SK-N-SH treated with all-trans-retinoic acid at 6 μM for 48 hours (cell line): ENCODE measurements at regions not wholly inside any gene's neighbourhood (a gene's known extent, or its start where the extent isn't known, plus 50 kb on each side); places are given as distances from the start of the nearest gene placed in this dataset.

Experiments used
- ATAC-seq: fragments of 200-7000 bp; cut with Tn5 transposase; 3 replicates; pipeline ENCODE4 v1.9.1; 2020; ENCODE audit warnings: mild to moderate bottlenecking, moderate library complexity
- ARNTL ChIP-seq: fragments of 450-650 bp; formaldehyde crosslinking; IDR thresholded peaks from 2 replicates; pipeline ENCODE4 v1.5.0; 2020; ENCODE audit warnings: low read depth, mild to moderate bottlenecking, moderate library complexity, borderline replicate concordance
- BACH2 ChIP-seq: fragments of 250-450 bp; sonication (Bioruptor Pico); IDR thresholded peaks from 2 replicates; pipeline ENCODE4 v1.9.0; 2021; ENCODE audit warnings: mild to moderate bottlenecking, borderline replicate concordance
- CREB5 ChIP-seq: fragments of 250-450 bp; sonication (Bioruptor Pico); IDR thresholded peaks from 2 replicates; pipeline ENCODE4 v1.5.1; 2020; ENCODE audit warnings: low read depth, mild to moderate bottlenecking, moderate library complexity
- CSDC2 ChIP-seq: fragments of 250-450 bp; sonication (Bioruptor Pico); IDR thresholded peaks from 2 replicates; pipeline ENCODE4 v1.5.0; 2020; ENCODE audit warnings: mild to moderate bottlenecking, moderate library complexity
- CSRNP3 ChIP-seq: fragments of 250-450 bp; sonication (Bioruptor Pico); IDR thresholded peaks from 2 replicates; pipeline ENCODE4 v1.5.1; 2021; ENCODE audit warnings: mild to moderate bottlenecking, moderate library complexity
- ESRRG ChIP-seq: fragments of 250-450 bp; sonication (Bioruptor Pico); IDR thresholded peaks from 2 replicates; pipeline ENCODE4 v1.6.1; 2021; ENCODE audit warnings: mild to moderate bottlenecking
- GLIS3 ChIP-seq: fragments of 250-450 bp; sonication (Bioruptor Pico); IDR thresholded peaks from 2 replicates; pipeline ENCODE4 v1.5.0; 2020; ENCODE audit warnings: mild to moderate bottlenecking, moderate library complexity
- ISL1 ChIP-seq: fragments of 250-450 bp; sonication (Bioruptor Pico); IDR thresholded peaks from 2 replicates; pipeline ENCODE4 v2.1.2; 2022; ENCODE audit warnings: mild to moderate bottlenecking, moderate library complexity
- OSR1 ChIP-seq: fragments of 250-450 bp; sonication (Bioruptor Pico); IDR thresholded peaks from 2 replicates; pipeline ENCODE4 v1.8.0; 2022; ENCODE audit warnings: moderate library complexity, mild to moderate bottlenecking, inconsistent platforms
- PATZ1 ChIP-seq: fragments of 250-450 bp; sonication (Bioruptor Pico); IDR thresholded peaks from 2 replicates; pipeline ENCODE4 v1.8.0; 2020; ENCODE audit warnings: mild to moderate bottlenecking, moderate library complexity, borderline replicate concordance
- POU6F1 ChIP-seq: fragments of 250-450 bp; sonication (Bioruptor Pico); IDR thresholded peaks from 2 replicates; pipeline ENCODE4 v1.8.0; 2021; ENCODE audit warnings: low read depth, mild to moderate bottlenecking, moderate library complexity, borderline replicate concordance
- PPARA ChIP-seq: fragments of 250-450 bp; sonication (Bioruptor Pico); IDR thresholded peaks from 2 replicates; pipeline ENCODE4 v1.5.0; 2020; ENCODE audit warnings: mild to moderate bottlenecking, borderline replicate concordance
- SNAI2 ChIP-seq: fragments of 250-450 bp; sonication (Bioruptor Pico); IDR thresholded peaks from 2 replicates; pipeline ENCODE4 v1.5.0; 2020; ENCODE audit warnings: mild to moderate bottlenecking, moderate library complexity
- TCF4 ChIP-seq: fragments of 250-450 bp; sonication (Bioruptor Pico); IDR thresholded peaks from 2 replicates; pipeline ENCODE4 v1.8.0; 2021; ENCODE audit warnings: mild to moderate bottlenecking, moderate library complexity, borderline replicate concordance
- TOX ChIP-seq: fragments of 250-450 bp; sonication (Bioruptor Pico); IDR thresholded peaks from 2 replicates; pipeline ENCODE4 v1.8.0; 2021; ENCODE audit warnings: mild to moderate bottlenecking, moderate library complexity, borderline replicate concordance
- TSHZ2 ChIP-seq: fragments of 250-450 bp; sonication (Bioruptor Pico); IDR thresholded peaks from 2 replicates; pipeline ENCODE4 v1.5.0; 2020; ENCODE audit warnings: mild to moderate bottlenecking, moderate library complexity
- ZC3H10 ChIP-seq: fragments of 250-450 bp; sonication (Bioruptor Pico); IDR thresholded peaks from 2 replicates; pipeline ENCODE4 v1.5.1; 2021; ENCODE audit warnings: mild to moderate bottlenecking, moderate library complexity
- ZFP3 ChIP-seq: fragments of 250-450 bp; sonication (Bioruptor Pico); IDR thresholded peaks from 2 replicates; pipeline ENCODE4 v1.5.0; 2020; ENCODE audit warnings: mild to moderate bottlenecking, moderate library complexity
- ZFP30 ChIP-seq: fragments of 450-650 bp; formaldehyde crosslinking; IDR thresholded peaks from 2 replicates; pipeline ENCODE4 v1.5.0; 2022; ENCODE audit warnings: mild to moderate bottlenecking, moderate library complexity
- ZNF565 ChIP-seq: fragments of 450-650 bp; formaldehyde crosslinking; conservative IDR thresholded peaks from 2 replicates; pipeline ENCODE4 v1.5.0; 2020; ENCODE audit warnings: low read depth, mild to moderate bottlenecking, moderate library complexity
- ZNF70 ChIP-seq: fragments of 450-650 bp; formaldehyde crosslinking; IDR thresholded peaks from 2 replicates; pipeline ENCODE4 v1.5.0; 2020; ENCODE audit warnings: mild to moderate bottlenecking, moderate library complexity
- ZNF8 ChIP-seq: fragments of 450-650 bp; formaldehyde crosslinking; IDR thresholded peaks from 2 replicates; pipeline ENCODE4 v1.5.0; 2020; ENCODE audit warnings: mild to moderate bottlenecking, moderate library complexity

GRCh38 chr20:40144581-40144980 lies 544.5 kb downstream of the MAFB start:
- ATAC-seq = no peak
- TF ChIP-seq SNAI2 (CRISPR knock-in tag) = no peak
- no peak for TF ChIP-seq BACH2 (CRISPR knock-in tag)
- no peak for TF ChIP-seq ZFP30 (CRISPR knock-in tag)
- no peak for TF ChIP-seq POU6F1
- no peak for TF ChIP-seq TCF4 (CRISPR knock-in tag)
- no peak for TF ChIP-seq PPARA (CRISPR knock-in tag)
- no peak for TF ChIP-seq ESRRG (CRISPR knock-in tag)
- no peak for TF ChIP-seq CREB5
- no peak for TF ChIP-seq CSRNP3 (CRISPR knock-in tag)
- no peak for TF ChIP-seq OSR1
- TF ChIP-seq TOX = no peak

- ATAC-seq = no peak
- no peak for TF ChIP-seq SNAI2 (CRISPR knock-in tag)
- TF ChIP-seq CREB5 = no peak
- no peak for TF ChIP-seq ZNF565 (CRISPR knock-in tag)
- no peak for TF ChIP-seq ESRRG (CRISPR knock-in tag)
- no peak for TF ChIP-seq BACH2 (CRISPR knock-in tag)
- TF ChIP-seq GLIS3 (CRISPR knock-in tag) = no peak
- no peak for TF ChIP-seq PPARA (CRISPR knock-in tag)
- TF ChIP-seq ARNTL (CRISPR knock-in tag) = no peak
- TF ChIP-seq ZFP3 (CRISPR knock-in tag) = no peak
Measured at GRCh38 chr20:40134176-40134575, 554.9 kb downstream of the MAFB start.

GRCh38 chr20:40120827-40121226 lies 568.2 kb downstream of the MAFB start:
- TF ChIP-seq PPARA (CRISPR knock-in tag) (no peak), CSDC2 (CRISPR knock-in tag) (no peak), ZNF70 (CRISPR knock-in tag) (no peak), ARNTL (CRISPR knock-in tag) (no peak), TOX (no peak), ISL1 (CRISPR knock-in tag) (no peak), TCF4 (CRISPR knock-in tag) (no peak), ZNF565 (CRISPR knock-in tag) (no peak), BACH2 (CRISPR knock-in tag) (no peak), ZFP30 (CRISPR knock-in tag) (no peak), ZC3H10 (no peak), ZNF8 (CRISPR knock-in tag) (no peak)
- TF ChIP-seq, all 23 proteins: peak for 0
- ATAC-seq = no peak

GRCh38 chr20:40111282-40111681 lies 577.8 kb downstream of the MAFB start:
- ATAC-seq = no peak
- no peak for TF ChIP-seq OSR1
- TF ChIP-seq TSHZ2 = no peak
- TF ChIP-seq ZNF70 (CRISPR knock-in tag) = no peak
- no peak for TF ChIP-seq GLIS3 (CRISPR knock-in tag)
- no peak for TF ChIP-seq CREB5
- TF ChIP-seq PATZ1 (CRISPR knock-in tag) = no peak
